Fibroblast of villous mesenchyme (primary cell): ENCODE measurements at regions not wholly inside any gene's neighbourhood (a gene's known extent, or its start where the extent isn't known, plus 50 kb on each side); places are given as distances from the start of the nearest gene placed in this dataset.

Experiments used
- DNase-seq: peaks from one replicate; pipeline ENCODE4 v3.0.0-alpha.2; 2010; ENCODE audit warnings: low read depth
- H3K4me3 ChIP-seq: 2 replicates; pipeline ENCODE4 v1.5.1; 2011; ENCODE audit warnings: low read depth, mild to moderate bottlenecking, low read length
- TF ChIP-seq, protein P1 (sequence below): IDR thresholded peaks from 2 replicates; pipeline ENCODE4 v1.5.1; 2012; ENCODE audit warnings: low read depth, mild to moderate bottlenecking, low read length; ENCODE audit not compliant: insufficient read depth

- no peak overlapping the region for H3K4me3 ChIP-seq
- TF ChIP-seq, protein P1, sequence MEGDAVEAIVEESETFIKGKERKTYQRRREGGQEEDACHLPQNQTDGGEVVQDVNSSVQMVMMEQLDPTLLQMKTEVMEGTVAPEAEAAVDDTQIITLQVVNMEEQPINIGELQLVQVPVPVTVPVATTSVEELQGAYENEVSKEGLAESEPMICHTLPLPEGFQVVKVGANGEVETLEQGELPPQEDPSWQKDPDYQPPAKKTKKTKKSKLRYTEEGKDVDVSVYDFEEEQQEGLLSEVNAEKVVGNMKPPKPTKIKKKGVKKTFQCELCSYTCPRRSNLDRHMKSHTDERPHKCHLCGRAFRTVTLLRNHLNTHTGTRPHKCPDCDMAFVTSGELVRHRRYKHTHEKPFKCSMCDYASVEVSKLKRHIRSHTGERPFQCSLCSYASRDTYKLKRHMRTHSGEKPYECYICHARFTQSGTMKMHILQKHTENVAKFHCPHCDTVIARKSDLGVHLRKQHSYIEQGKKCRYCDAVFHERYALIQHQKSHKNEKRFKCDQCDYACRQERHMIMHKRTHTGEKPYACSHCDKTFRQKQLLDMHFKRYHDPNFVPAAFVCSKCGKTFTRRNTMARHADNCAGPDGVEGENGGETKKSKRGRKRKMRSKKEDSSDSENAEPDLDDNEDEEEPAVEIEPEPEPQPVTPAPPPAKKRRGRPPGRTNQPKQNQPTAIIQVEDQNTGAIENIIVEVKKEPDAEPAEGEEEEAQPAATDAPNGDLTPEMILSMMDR = no peak
- DNase-seq = no peak
Observed at GRCh38 chr4:171288816-171289432, 524.3 kb upstream of the GALNTL6 start.

DNA sequence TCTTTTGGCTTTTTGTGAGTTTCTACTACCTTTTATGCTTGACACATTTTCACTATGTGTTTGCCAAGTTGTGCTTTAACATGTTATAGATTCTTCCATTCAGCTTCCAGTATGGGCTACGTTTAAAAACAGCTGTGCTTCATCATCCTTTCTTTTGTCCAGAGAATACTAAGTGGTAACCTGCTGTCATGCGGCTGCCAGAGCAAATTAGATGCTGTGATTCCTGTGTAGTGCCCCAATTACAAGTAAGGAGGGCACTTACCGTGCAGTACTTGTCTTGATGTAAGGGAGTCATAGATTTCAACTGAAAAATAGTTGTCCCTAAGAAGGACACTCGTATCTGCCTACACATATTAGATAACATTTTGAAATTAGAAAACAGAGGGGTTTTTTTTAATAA lies 531.8 kb upstream of the GALNTL6 start:
- no peak overlapping the region for H3K4me3 ChIP-seq
- TF ChIP-seq, protein P1 = no peak
- DNase-seq = no peak

DNA sequence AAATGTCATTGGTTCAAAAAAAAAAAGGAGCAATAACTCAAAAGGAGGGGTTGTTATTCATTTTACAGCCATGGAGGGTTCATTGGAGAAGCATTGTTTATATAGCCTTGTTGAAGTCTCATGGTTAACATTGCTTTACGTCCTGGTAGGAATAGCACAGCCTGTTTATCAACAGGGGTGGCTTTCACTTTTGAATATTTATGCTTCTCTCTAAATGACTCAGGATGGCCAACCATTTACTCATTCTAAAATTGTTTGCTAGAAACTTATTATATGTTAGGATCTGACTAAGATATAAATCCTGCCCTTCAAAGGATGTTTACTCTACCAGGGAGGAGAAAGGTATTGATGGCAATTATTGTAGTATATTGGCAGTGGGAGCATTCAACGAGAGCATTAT lies 534.1 kb upstream of the GALNTL6 start:
- DNase-seq = no peak
- no peak overlapping the region for H3K4me3 ChIP-seq
- TF ChIP-seq, protein P1 = no peak

- TF ChIP-seq, protein P1 = no peak
- DNase-seq = no peak
- H3K4me3 ChIP-seq = no peak overlapping the region
Observed at GRCh38 chr4:171266671-171267070, 546.5 kb upstream of the GALNTL6 start.

GRCh38 chr4:171265190-171265818 lies 547.9 kb upstream of the GALNTL6 start:
- no peak for DNase-seq
- H3K4me3 ChIP-seq = no peak overlapping the region
- TF ChIP-seq, protein P1 = no peak

GRCh38 chr4:171256223-171256622 lies 557.0 kb upstream of the GALNTL6 start:
- TF ChIP-seq, protein P1 = no peak
- no peak for DNase-seq
- no peak overlapping the region for H3K4me3 ChIP-seq
